Common myeloid progenitor, CD34-positive (primary cell): ENCODE measurements at regions not wholly inside any gene's neighbourhood (a gene's known extent, or its start where the extent isn't known, plus 50 kb on each side); places are given as distances from the start of the nearest gene placed in this dataset.

ENCODE experiments used
- CTCF ChIA-PET: fragments of 350-600 bp; sonication (Branson Sonifier 250); formaldehyde crosslinking; loops from one replicate; lab custom pipeline; 2021; ENCODE audit warnings: antibody characterized with exemption; lab: Charles Lee
- POLR2A ChIA-PET: fragments of 350-600 bp; sonication (Branson Sonifier 250); formaldehyde crosslinking; loops from one replicate; lab custom pipeline; 2021; ENCODE audit warnings: antibody characterized with exemption; lab: Charles Lee
- DNase-seq, 3 donors: peaks; one replicate each; pipeline versions ENCODE4 v3.0.0 to v3.0.0-alpha.2; 2013
- H3K27ac ChIP-seq, 2 experiments: 1 replicate in 1 of 2; 2 replicates in 1 of 2; pipeline ENCODE4 v1.7.0; 2013; ENCODE audit warnings: inconsistent platforms in 2 of 2, low read length in 2 of 2, mild to moderate bottlenecking in 2 of 2, low read depth in 1 of 2, moderate library complexity in 1 of 2; ENCODE audit not compliant: severe bottlenecking in 2 of 2, insufficient read depth in 1 of 2, poor library complexity in 1 of 2
- H3K27me3 ChIP-seq, 5 experiments: replicated peaks in 2 of 5; 1 replicate in 3 of 5; 2 replicates in 2 of 5; pipeline versions ENCODE4 v1.6.1 to v1.7.0; 2013; ENCODE audit warnings: low read length in 4 of 5, mild to moderate bottlenecking in 2 of 5, moderate library complexity in 2 of 5, inconsistent platforms in 1 of 5; ENCODE audit not compliant: insufficient read depth in 5 of 5, control insufficient read depth in 4 of 5
- H3K36me3 ChIP-seq, 4 experiments: 1 replicate in 2 of 4; 2 replicates in 2 of 4; pipeline versions ENCODE4 v1.6.1 to v1.7.0; 2013; ENCODE audit warnings: low read length in 3 of 4, control low read depth in 1 of 4, mild to moderate bottlenecking in 1 of 4; ENCODE audit not compliant: control insufficient read depth in 4 of 4, insufficient read depth in 4 of 4
- H3K4me1 ChIP-seq, 4 experiments: 1 replicate in 3 of 4; 2 replicates in 1 of 4; pipeline versions ENCODE4 v1.6.1 to v1.7.1; 2013; ENCODE audit warnings: low read length in 3 of 4, mild to moderate bottlenecking in 3 of 4, control low read depth in 1 of 4, inconsistent platforms in 1 of 4, moderate library complexity in 1 of 4; ENCODE audit not compliant: control insufficient read depth in 4 of 4, insufficient read depth in 4 of 4; ENCODE audit errors: control extremely low read depth in 1 of 4
- H3K4me3 ChIP-seq, 7 experiments: 1 replicate in 4 of 7; 2 replicates in 3 of 7; pipeline versions ENCODE4 v1.5.1 to v1.7.0; 2013; ENCODE audit warnings: mild to moderate bottlenecking in 7 of 7, low read length in 6 of 7, moderate library complexity in 6 of 7, inconsistent platforms in 2 of 7, low read depth in 2 of 7, control low read depth in 1 of 7; ENCODE audit not compliant: insufficient read depth in 4 of 7, control insufficient read depth in 1 of 7; ENCODE audit errors: extremely low read depth in 1 of 7
- H3K9me3 ChIP-seq, 5 experiments: 1 replicate in 4 of 5; 2 replicates in 1 of 5; pipeline versions ENCODE4 v1.6.1 to v1.7.1; 2013; ENCODE audit warnings: low read length in 4 of 5, mild to moderate bottlenecking in 2 of 5, inconsistent platforms in 1 of 5, low read depth in 1 of 5, moderate library complexity in 1 of 5; ENCODE audit not compliant: control insufficient read depth in 4 of 5, insufficient read depth in 2 of 5; ENCODE audit errors: control extremely low read depth in 1 of 5
- WGBS: methylation state at CpG from one replicate; pipeline ENCODE4 v1.1.5; 2013; ENCODE audit not compliant: insufficient coverage; 5-methylcytosine and 5-hydroxymethylcytosine counted together

DNA sequence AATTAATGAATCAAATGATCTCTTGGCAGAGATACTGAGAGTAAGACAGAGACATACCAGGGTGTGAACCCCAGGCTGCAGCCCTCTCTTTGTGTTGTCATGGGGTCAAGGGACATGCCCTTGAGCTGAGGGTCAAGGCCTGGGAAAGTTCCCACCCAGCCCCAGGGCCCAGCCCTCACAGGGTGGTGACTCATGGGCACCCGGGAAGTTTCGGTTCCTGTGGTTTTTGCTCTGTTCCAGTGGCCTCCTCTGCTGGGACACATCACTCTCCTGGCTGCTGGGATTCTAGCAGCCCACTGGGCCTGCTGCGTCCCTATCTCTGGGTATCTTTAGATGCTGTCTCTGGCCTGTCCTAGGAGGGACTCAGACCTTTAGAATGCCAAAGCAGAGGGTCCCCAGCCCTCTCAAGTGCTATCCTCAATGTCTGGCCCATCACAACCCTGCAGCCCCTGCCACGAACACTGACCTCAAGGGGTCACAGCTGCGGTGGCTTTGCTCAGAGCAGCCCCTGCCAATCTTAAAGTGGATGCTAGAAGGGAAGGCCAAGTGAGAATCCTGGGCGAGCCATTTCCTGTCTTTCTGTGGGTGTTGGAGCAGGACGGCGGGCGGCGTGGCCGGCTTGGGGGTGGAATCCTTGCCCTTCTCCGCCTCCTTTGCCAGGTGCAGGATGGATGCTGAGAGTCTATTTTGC lies 148.4 kb upstream of the TLE3 start:
- H3K4me1 ChIP-seq = peaks cover 3 to 72% (median 35%) of the 10 kb centered on the region in 4 experiments

DNA sequence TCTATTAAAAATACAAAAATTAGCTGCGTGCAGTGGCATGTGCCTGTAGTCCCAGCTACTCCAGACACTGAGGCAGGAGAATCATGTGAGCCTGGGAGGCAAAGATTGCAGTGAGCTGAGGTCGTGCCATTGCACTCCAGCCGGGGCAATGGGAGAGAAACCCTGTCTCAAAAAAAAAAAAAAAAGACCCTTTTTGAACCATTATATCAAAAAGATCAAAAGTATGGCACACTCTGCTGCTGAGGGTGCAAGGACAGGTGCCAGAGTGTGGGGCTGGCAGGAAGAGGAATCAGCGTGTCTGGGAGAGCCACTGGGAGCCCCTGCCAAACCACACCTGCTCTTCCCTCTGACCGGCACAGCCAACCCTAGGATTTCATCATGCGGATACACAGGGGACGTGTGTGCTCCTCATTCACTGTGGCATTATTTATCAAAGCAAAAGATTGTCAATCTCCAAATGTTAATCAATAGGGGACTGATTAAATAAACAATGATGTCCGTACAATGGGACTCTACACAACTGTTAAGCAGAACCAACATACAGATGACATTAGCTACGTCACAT lies 147.3 kb upstream of the TLE3 start:
- peaks cover 3 to 69% (median 34%) of the 10 kb centered on the region in 4 experiments for H3K4me1 ChIP-seq
- no peaks in the 10 kb centered on the region for H3K27me3 ChIP-seq
- no peak overlapping the region for H3K4me3 ChIP-seq
- ChIA-PET POLR2A (no interaction called here), CTCF (no interaction called here)
- no peaks in the 10 kb centered on the region for H3K36me3 ChIP-seq
- 85% methylated on average over 6 of the region's 9 CpGs for WGBS
- no peaks in the 10 kb centered on the region for H3K9me3 ChIP-seq
- no peak overlapping the region for H3K27ac ChIP-seq
- no peak for DNase-seq

More for the DNA sequence above, 148.4 kb upstream of the TLE3 start:
- no peaks in the 10 kb centered on the region for H3K9me3 ChIP-seq
- WGBS = 84% methylated on average over 12 of the region's 12 CpGs
- no peaks in the 10 kb centered on the region for H3K27me3 ChIP-seq
- H3K36me3 ChIP-seq = no peaks in the 10 kb centered on the region
- ChIA-PET CTCF (interaction anchor here (1.1 to 1.3 kb wide), 2 partner anchors 9 to 24 kb away, joined by 3 to 7 read pairs; no protein-coding TSS in a partner anchor), POLR2A (no interaction called here)
- H3K4me3 ChIP-seq = no peak overlapping the region
- no peak for DNase-seq
- H3K27ac ChIP-seq = no peak overlapping the region

DNA sequence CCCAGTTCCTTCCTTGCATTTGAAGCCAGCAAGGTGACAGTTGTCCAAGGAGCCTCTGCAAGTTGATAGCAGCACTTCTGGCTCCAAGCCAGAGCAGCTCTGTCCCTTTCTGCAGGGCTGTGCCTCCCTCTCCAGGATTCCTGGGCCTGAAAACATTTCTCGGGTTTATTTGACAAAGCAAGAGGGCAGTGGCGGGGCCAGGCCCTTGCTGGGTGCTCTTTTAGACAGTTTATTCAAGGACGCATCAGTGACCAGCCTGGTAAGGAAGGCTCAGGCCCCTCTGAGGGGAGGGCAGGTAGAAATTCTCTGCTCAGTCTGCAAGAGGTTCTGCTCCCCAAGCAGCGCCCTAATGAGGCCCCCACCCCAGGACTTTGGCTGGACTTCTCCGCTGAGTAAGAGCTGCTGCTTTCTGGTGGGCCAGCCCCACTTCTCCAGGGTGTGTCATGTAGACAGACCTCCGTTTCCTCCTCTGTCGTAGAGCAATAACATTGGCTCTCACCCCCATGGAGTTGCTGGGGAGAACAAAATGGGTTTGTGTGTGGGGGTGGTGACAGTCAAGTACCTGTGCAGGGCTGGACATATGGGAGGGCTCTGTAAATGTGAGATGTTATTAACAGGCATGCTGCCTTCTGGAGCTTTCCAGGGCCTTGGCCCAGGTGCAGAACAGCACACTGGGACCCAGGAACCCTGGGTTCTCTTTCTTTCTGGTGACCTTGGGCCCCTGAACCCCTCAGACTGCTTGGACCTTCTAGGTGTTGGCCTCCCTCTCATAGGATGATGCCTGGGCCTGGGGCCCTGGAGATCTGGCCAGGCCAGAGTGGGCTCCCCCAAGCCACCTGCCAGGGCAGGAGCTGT lies 146.2 kb upstream of the TLE3 start:
- ChIA-PET CTCF (interaction anchor here (1.1 kb wide), 1 partner anchor 270 kb away, joined by 4 read pairs; no protein-coding TSS in a partner anchor), POLR2A (no interaction called here)
- no peaks in the 10 kb centered on the region for H3K27me3 ChIP-seq
- H3K4me3 ChIP-seq = no peak overlapping the region
- no peak for DNase-seq
- no peak overlapping the region for H3K27ac ChIP-seq
- H3K36me3 ChIP-seq = no peaks in the 10 kb centered on the region
- H3K4me1 ChIP-seq = peaks cover 3 to 64% (median 31%) of the 10 kb centered on the region in 4 experiments
- WGBS = 91% methylated on average over 5 of the region's 7 CpGs
- no peaks in the 10 kb centered on the region for H3K9me3 ChIP-seq

DNA sequence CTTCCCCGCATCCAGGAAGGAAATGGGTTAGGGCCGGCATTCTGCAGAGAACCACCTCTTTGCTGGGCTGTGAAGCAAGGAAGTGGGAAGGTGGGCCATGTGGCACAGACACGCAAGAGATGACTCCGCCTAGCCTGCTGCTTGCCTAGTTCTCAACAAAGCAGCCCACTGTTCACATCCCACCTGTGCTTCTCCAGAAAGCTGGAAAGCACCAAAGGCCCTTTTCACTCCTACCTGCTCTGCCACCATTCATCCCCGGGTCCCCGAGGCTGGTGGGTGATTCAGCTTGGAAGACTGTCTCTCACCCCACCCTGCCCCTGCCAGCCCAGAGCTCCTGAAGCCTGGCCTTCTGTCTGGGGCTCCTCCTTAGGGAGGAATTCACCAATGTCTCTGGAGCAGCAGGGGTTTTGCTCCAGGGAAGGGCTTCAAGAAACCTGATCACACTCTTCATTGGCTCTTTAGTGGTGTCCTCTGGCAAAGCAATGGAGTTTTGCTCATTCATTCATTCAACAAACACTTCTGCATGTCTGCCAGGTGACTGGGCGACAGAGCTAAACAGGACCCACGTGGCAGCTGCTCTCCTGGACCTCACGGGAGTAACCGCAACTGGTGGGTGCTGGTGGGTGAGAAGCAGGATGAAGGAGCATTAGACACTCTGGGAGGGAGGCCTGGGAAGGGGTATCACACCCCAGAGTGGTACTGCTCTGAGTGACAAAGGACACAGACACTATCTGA lies 145.4 kb upstream of the TLE3 start:
- CTCF ChIA-PET = interaction anchor here (1.1 kb wide), 1 partner anchor 271 kb away, joined by 4 read pairs; no protein-coding TSS in a partner anchor
- POLR2A ChIA-PET = no interaction called here
- WGBS = 62% methylated on average over 10 of the region's 10 CpGs
- no peak overlapping the region for H3K4me3 ChIP-seq
- peaks cover 0 to 56% (median 23%) of the 10 kb centered on the region in 4 experiments for H3K4me1 ChIP-seq
- H3K36me3 ChIP-seq = no peaks in the 10 kb centered on the region
- peak in 1 of 3 donors; percentile 33 for DNase-seq
- no peak overlapping the region for H3K27ac ChIP-seq
- H3K9me3 ChIP-seq = no peaks in the 10 kb centered on the region
- no peaks in the 10 kb centered on the region for H3K27me3 ChIP-seq

DNA sequence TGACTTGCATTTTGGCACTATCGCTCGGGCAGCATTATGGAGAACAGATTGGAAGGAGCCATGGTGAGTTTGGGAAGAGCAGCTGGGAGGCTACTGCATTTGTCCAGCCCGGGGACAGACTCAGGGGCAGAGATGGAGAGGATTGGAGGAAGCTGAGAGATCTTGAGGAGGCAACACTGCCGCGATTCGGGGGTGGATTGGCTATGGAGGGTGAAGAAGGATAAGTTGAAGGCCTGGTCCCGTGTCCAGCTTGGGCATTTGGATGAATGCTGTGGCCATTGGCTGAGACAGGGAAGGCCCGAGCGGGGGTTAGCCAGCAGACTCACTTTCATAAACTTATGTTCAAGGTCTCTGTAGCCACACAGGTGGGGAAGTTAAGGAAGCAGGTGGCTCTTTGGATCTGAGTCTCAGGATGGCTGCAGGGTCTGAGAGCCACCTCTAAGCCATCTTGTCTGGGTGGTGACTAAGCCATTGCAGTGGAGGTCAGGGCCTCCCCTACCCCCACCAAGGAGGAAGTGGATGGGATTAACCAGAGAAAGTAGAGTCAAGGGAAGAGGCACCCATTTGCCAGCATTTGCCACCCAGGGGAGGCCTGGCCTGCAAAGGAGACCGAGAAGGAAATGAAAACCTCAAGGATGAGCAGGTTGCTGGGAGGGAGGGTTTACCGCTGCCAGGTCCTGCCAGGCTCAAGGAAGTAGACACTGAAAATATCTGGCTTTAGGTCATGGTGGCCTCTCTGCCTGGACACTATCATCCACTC lies 144.0 kb upstream of the TLE3 start:
- CTCF ChIA-PET = interaction anchor here (0.9 kb wide), 1 partner anchor 10 kb away, joined by 4 read pairs; no protein-coding TSS in a partner anchor
- over 99% methylated on average over 11 of the region's 11 CpGs for WGBS

DNA sequence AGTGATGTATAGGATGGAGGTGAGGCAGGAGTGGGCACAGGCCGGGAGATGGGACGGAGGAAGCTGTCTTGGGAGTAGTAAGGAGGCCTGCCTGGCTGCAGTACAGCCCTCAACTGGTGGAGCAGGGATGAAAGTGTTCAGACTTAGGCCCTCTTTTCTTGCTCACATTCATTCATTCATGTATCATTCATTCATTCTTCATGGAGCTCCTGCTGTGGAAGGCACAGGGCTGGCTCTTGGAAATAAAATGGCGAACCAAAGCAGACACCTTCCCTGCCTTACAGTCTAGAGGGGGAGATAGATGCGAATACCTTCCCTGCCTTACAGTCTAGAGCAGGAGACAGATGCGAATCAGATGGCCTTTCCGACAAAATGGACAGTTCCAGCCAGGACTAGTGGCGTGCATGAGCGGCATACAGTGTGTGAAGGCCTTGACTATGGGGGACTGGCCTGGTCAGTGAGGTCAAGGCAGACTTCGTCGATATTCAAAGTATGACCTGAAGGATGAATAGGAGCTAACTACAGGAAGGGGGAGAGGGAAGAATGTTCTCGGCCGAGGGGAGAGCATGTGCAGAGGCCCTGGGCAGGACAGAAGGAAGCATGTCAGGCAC lies 143.2 kb upstream of the TLE3 start:
- Histone ChIP-seq H3K27me3 (no peaks in the 10 kb centered on the region), H3K4me3 (no peak overlapping the region), H3K4me1 (peaks cover 0 to 44% (median 14%) of the 10 kb centered on the region in 4 experiments), H3K36me3 (no peaks in the 10 kb centered on the region), H3K9me3 (no peaks in the 10 kb centered on the region), H3K27ac (no peak overlapping the region)
- ChIA-PET CTCF (interaction anchor here (0.9 to 1.0 kb wide), 2 partner anchors 11 kb away, joined by 3 to 4 read pairs; no protein-coding TSS in a partner anchor), POLR2A (no interaction called here)
- 97% methylated on average over 7 of the region's 12 CpGs for WGBS
- no peak for DNase-seq

More for the DNA sequence above, 144.0 kb upstream of the TLE3 start:
- peaks cover 0 to 46% (median 17%) of the 10 kb centered on the region in 4 experiments for H3K4me1 ChIP-seq
- no peaks in the 10 kb centered on the region for H3K36me3 ChIP-seq
- DNase-seq = peak in 1 of 3 donors; percentile 19
- POLR2A ChIA-PET = no interaction called here
- H3K9me3 ChIP-seq = no peaks in the 10 kb centered on the region
- no peak overlapping the region for H3K27ac ChIP-seq
- no peak overlapping the region for H3K4me3 ChIP-seq
- no peaks in the 10 kb centered on the region for H3K27me3 ChIP-seq
